ENCODE measurements at regions not wholly inside any gene's neighbourhood (a gene's known extent, or its start where the extent isn't known, plus 50 kb on each side); places are given as distances from the start of the nearest gene placed in this dataset.

GRCh38 chr12:124410354-124411175 lies 115.7 kb downstream of the RFLNA start:
- Histone ChIP-seq H3K36me3 (ENCODE audit: insufficient read depth, low read length) (peaks cover 2% of the 10 kb centered on the region; the same call in 1 of the 2 replicates), H4K20me1 (ENCODE audit: insufficient read depth, low read length) (no peaks in the 10 kb centered on the region), H3K4me1 (ENCODE audit: insufficient read depth, low read length, poor library complexity, severe bottlenecking) (no peaks in the 10 kb centered on the region), H3K4me2 (ENCODE audit: low read length) (no peak overlapping the region), H3K9me2 (ENCODE audit: insufficient read depth, low read length) (no peaks in the 10 kb centered on the region), H3K4me3 (ENCODE audit: low read depth, low read length, poor library complexity, severe bottlenecking) (no peak overlapping the region), H3K79me2 (ENCODE audit: insufficient read depth, low read depth, low read length) (no peaks in the 10 kb centered on the region), H3K27ac (ENCODE audit: low read depth, low read length, poor library complexity, severe bottlenecking) (no peak overlapping the region), H2AFZ (ENCODE audit: low read length) (no peak overlapping the region), H3K9me3 (ENCODE audit: low read length) (no peaks in the 10 kb centered on the region)
- ChIA-PET POLR2A (no interaction called here), CTCF (ENCODE audit: unreplicated experiment) (no interaction called here)
- TF ChIP-seq, protein P1, sequence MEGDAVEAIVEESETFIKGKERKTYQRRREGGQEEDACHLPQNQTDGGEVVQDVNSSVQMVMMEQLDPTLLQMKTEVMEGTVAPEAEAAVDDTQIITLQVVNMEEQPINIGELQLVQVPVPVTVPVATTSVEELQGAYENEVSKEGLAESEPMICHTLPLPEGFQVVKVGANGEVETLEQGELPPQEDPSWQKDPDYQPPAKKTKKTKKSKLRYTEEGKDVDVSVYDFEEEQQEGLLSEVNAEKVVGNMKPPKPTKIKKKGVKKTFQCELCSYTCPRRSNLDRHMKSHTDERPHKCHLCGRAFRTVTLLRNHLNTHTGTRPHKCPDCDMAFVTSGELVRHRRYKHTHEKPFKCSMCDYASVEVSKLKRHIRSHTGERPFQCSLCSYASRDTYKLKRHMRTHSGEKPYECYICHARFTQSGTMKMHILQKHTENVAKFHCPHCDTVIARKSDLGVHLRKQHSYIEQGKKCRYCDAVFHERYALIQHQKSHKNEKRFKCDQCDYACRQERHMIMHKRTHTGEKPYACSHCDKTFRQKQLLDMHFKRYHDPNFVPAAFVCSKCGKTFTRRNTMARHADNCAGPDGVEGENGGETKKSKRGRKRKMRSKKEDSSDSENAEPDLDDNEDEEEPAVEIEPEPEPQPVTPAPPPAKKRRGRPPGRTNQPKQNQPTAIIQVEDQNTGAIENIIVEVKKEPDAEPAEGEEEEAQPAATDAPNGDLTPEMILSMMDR (conservative IDR thresholded peaks at IDR 0.05; ENCODE audit: low read length) = no peak
- no peak for TF ChIP-seq EZH2phosphoT487 (IDR thresholded peaks at IDR 0.05; ENCODE audit: borderline replicate concordance, low read depth, low read length)
- BruUV-seq (replicated peaks) = no TSS peak
- no peak for DNase-seq (ENCODE audit: low spot score)
- intact Hi-C loops (cut with micrococcal nuclease; ENCODE audit: unreplicated experiment) = no loop called here

GRCh38 chr12:124408822-124409517 lies 114.1 kb downstream of the RFLNA start:
- no peak for TF ChIP-seq EZH2phosphoT487 (IDR thresholded peaks at IDR 0.05; ENCODE audit: borderline replicate concordance, low read depth, low read length)
- TF ChIP-seq, protein P1 (conservative IDR thresholded peaks at IDR 0.05; ENCODE audit: low read length) = no peak
- Histone ChIP-seq H3K9me2 (ENCODE audit: insufficient read depth, low read length) (no peaks in the 10 kb centered on the region), H3K36me3 (ENCODE audit: insufficient read depth, low read length) (peaks cover 2% of the 10 kb centered on the region; the same call in 1 of the 2 replicates), H3K79me2 (ENCODE audit: insufficient read depth, low read depth, low read length) (no peaks in the 10 kb centered on the region), H3K4me1 (ENCODE audit: insufficient read depth, low read length, poor library complexity, severe bottlenecking) (no peaks in the 10 kb centered on the region), H3K4me3 (ENCODE audit: low read depth, low read length, poor library complexity, severe bottlenecking) (no peak overlapping the region), H4K20me1 (ENCODE audit: insufficient read depth, low read length) (no peaks in the 10 kb centered on the region), H3K27ac (ENCODE audit: low read depth, low read length, poor library complexity, severe bottlenecking) (no peak overlapping the region), H3K9me3 (ENCODE audit: low read length) (no peaks in the 10 kb centered on the region), H3K4me2 (ENCODE audit: low read length) (no peak overlapping the region), H2AFZ (ENCODE audit: low read length) (no peak overlapping the region)
- DNase-seq (ENCODE audit: low spot score) = no peak
- ChIA-PET POLR2A (no interaction called here), CTCF (ENCODE audit: unreplicated experiment) (no interaction called here)
- BruUV-seq (replicated peaks) = no TSS peak
- intact Hi-C loops (cut with micrococcal nuclease; ENCODE audit: unreplicated experiment) = no loop called here

GRCh38 chr12:124407074-124407473 lies 112.2 kb downstream of the RFLNA start:
- H3K9me3 ChIP-seq (ENCODE audit: low read length) = no peaks in the 10 kb centered on the region
- BruUV-seq (replicated peaks) = no TSS peak

More at GRCh38 chr12:124407074-124407473, 112.2 kb downstream of the RFLNA start:
- no peak for TF ChIP-seq EZH2phosphoT487 (IDR thresholded peaks at IDR 0.05; ENCODE audit: borderline replicate concordance, low read depth, low read length)
- TF ChIP-seq, protein P1 (conservative IDR thresholded peaks at IDR 0.05; ENCODE audit: low read length) = 0 out of 2 replicates have a peak, but pooled peaks have one; percentile 22
- Histone ChIP-seq H3K9me2 (ENCODE audit: insufficient read depth, low read length) (no peaks in the 10 kb centered on the region), H3K4me3 (ENCODE audit: low read depth, low read length, poor library complexity, severe bottlenecking) (no peak overlapping the region), H3K36me3 (ENCODE audit: insufficient read depth, low read length) (peaks cover 2% of the 10 kb centered on the region; the same call in 1 of the 2 replicates), H3K4me1 (ENCODE audit: insufficient read depth, low read length, poor library complexity, severe bottlenecking) (no peaks in the 10 kb centered on the region), H3K79me2 (ENCODE audit: insufficient read depth, low read depth, low read length) (no peaks in the 10 kb centered on the region), H4K20me1 (ENCODE audit: insufficient read depth, low read length) (no peaks in the 10 kb centered on the region), H2AFZ (ENCODE audit: low read length) (no peak overlapping the region), H3K4me2 (ENCODE audit: low read length) (no peak overlapping the region), H3K27ac (ENCODE audit: low read depth, low read length, poor library complexity, severe bottlenecking) (no peak overlapping the region)
- intact Hi-C loops (cut with micrococcal nuclease; ENCODE audit: unreplicated experiment) = no loop called here
- ChIA-PET CTCF (ENCODE audit: unreplicated experiment) (no interaction called here), POLR2A (no interaction called here)
- no peak for DNase-seq (ENCODE audit: low spot score)

All from OCI-LY7 (cell line).